Tibial nerve (tissue), 3 donors: ENCODE measurements at regions not wholly inside any gene's neighbourhood (a gene's known extent, or its start where the extent isn't known, plus 50 kb on each side); places are given as distances from the start of the nearest gene placed in this dataset.

Experiments used
- CTCF ChIP-seq, 5 experiments: fragments of 200-600 bp in 3 of 5; fragments of 450-650 bp in 2 of 5; sonication (generic) in 3 of 5; IDR thresholded peaks; one replicate each; pipeline ENCODE4 v1.5.1; 2016 to 2019; ENCODE audit warnings: antibody characterized with exemption in 5 of 5, mild to moderate bottlenecking in 3 of 5, moderate library complexity in 2 of 5
- POLR2A ChIP-seq, 2 donors: fragments of 450-650 bp; IDR thresholded peaks; one replicate each; pipeline ENCODE4 v1.6.1; 2017; ENCODE audit warnings: antibody characterized with exemption in 2 of 2, mild to moderate bottlenecking in 2 of 2, moderate library complexity in 2 of 2

GRCh38 chr5:28810751-28811136 is 1772.4 kb upstream of the CDH9 start:
- no peak for TF ChIP-seq CTCF (IDR thresholded peaks at IDR 0.05)
- no peak for TF ChIP-seq POLR2A (IDR thresholded peaks at IDR 0.05)
